ENCODE measurements at regions not wholly inside any gene's neighbourhood (a gene's known extent, or its start where the extent isn't known, plus 50 kb on each side); places are given as distances from the start of the nearest gene placed in this dataset.

DNA sequence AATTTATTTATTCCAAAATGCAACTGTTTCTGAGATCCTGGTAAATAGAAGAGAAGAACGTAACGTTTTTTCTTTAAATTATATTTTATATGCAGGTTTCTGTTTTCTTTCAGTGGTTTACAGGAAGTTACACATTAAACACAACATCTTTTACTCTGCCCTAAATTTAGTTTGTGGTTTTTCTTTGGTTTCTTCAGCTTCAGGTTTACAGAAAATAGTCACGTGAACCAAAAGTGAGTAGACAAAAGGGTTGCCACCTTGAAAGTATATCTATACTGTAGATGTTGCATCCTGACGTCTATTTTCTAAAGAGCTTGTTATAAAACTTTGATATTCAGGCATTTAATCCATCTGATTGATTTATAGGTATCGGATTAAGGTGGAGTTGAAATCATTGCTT is 1236.6 kb downstream of the MAT2B start:
- no peak for DNase-seq (ENCODE audit: low spot score)
- intact Hi-C loops (cut with DNase I) = no loop called here

DNA sequence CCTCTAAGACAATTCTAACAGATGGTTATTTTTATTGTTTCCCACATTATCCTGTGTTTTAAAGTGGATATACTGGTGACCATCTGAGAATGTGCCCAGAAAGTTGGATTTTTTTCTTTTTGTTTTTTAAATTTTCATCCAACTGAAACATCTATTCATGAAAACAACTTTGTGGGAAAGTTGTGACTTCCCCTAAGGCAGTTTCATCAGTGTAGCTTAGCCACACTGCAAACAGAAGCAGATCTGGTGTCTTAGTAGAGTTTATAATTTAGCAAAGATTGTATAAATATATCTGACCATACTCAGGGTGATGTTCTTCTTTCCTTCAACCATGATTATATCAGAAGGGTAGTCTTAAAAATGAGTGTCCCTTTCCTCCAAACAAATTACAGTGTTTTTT is 1241.3 kb downstream of the MAT2B start:
- intact Hi-C loops (cut with DNase I) = no loop called here
- DNase-seq (ENCODE audit: low spot score) = no peak

DNA sequence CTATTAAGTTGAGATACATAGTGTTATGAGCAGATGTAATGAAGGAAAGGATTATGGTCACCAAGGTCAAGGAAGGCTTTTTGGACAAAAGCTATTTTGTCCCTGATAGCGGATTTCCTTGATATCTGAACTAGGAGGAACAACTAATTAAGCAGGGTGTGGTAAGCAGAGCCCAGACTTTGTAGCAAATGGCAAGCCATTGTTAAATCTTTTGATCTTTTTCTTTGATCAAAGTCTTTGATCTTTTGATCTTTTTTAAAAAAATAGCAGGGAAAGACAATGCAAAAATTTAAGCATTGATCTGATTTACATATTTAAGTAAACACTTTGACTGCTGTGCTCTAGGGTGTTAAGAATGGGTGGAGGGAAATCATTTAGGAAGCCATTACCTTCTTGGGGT is 1242.0 kb downstream of the MAT2B start:
- intact Hi-C loops (cut with DNase I) = no loop called here

DNA sequence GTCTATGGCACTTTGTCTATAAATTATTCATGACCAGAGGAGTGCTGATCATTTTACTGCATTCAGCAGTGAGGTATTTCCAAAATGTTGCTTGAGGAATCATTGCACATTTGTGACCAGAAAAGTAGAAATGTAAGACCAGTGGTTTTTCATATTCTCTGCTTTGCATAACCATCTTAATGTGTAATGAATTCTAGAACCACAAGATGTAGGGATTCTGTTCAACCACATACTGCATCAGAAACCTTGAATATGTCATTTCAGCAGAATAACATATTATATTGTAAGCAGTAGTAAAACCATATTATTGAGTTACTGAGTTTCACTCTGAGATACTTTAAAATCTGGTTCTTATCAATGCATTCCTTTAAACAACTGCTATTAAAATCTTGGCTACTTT is 1243.4 kb downstream of the MAT2B start:
- DNase-seq (ENCODE audit: low spot score) = no peak
- intact Hi-C loops (cut with DNase I) = no loop called here

More for the DNA sequence above, 1242.0 kb downstream of the MAT2B start:
- no peak for DNase-seq (ENCODE audit: low spot score)

DNA sequence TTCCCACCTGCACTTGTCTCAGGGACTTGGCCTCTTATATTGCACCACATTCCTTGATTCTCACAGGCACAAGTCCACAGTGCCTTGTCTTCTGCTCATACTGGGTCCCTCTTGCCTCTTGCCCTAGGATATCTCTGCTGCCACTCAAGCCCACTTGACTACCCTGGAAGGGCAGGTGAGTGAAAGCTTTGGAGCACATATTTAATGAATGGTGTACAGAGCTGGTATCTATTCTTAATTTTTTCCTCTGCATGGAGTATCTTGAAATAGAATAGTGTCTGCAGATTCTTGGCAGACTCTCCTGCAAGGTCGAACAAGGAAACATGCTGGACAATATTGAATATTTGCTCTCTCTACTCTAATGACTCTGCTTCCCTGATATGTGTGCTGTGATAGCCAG is 1248.0 kb downstream of the MAT2B start:
- no peak for DNase-seq (ENCODE audit: low spot score)
- intact Hi-C loops (cut with DNase I) = no loop called here

DNA sequence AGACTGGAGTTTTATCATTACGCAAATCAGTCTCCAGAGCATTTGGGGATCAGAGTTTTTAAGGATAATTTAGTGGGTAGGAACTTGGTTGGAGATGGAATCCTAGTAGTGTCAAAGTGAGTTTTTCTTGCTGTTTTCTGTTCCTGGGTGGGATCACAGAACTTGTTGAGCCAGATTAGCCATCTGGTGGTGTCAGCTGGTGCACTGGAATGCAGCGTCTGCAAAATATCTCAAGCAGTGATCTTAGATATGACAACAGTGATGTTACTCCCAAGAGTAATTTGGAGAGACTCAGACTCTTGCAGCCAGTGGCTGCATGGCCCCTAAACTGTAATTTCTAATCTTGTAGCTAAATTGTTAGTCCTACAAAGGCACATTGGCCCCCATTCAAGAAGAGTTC is 1257.8 kb downstream of the MAT2B start:
- no peak for DNase-seq (ENCODE audit: low spot score)
- intact Hi-C loops (cut with DNase I) = no loop called here

DNA sequence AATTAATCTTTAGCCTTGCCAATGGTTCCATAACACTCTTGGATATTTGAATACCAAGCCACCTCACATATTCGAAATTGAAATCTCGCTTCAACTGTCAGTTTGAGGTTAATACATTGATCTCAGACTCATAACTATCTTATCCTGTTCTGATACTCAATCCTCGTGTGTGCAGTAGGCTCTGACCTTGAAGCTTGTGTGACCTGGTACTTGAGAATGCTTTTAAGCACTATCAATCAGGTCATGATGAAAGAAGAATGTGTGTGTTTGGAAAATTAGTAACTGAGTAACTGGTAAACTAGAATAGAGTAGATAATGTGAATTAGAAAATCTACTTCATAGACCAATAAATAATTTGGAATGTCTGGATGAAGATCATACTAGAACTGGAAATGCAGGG is 1266.7 kb downstream of the MAT2B start:
- DNase-seq (ENCODE audit: low spot score) = no peak
- intact Hi-C loops (cut with DNase I) = no loop called here

DNA sequence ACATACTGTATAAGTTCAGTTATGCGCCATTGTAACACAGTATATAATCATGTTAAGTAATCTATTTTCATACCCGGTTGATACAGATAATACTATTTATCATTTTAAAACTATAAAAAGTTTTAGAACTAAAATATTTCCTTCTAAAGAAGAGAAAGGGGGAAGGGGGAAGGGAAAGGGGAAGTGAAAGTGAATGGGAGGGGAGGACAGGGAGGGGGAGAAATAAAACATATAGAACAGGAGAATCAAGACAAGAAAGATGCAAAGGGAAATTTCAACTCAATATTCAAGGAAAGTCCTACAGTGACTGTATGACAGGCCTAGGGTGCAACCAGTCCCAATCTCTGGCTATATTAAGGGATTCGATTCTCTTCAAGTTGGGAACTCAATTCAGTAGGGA is 1278.8 kb downstream of the MAT2B start:
- DNase-seq (ENCODE audit: low spot score) = no peak
- intact Hi-C loops (cut with DNase I) = no loop called here

DNA sequence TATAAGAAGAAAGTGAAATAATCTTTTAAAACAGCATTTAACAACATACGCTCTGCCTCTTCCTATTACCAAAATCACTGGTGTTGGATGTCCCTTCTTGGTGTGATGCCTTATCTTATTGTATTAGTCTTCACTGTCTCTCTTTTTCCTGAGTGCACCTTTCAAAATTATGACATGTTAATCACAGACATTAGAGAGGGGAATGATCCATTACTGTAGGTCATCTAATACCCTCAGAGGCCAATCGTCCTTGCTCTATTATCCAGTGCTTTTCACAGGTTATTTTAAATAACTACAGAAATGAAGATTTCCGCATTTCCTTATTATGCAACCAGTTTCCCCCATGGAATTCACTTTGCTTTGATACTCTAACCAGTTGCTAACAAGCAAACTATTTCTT is 1292.7 kb downstream of the MAT2B start:
- intact Hi-C loops (cut with DNase I) = no loop called here
- no peak for DNase-seq (ENCODE audit: low spot score)

DNA sequence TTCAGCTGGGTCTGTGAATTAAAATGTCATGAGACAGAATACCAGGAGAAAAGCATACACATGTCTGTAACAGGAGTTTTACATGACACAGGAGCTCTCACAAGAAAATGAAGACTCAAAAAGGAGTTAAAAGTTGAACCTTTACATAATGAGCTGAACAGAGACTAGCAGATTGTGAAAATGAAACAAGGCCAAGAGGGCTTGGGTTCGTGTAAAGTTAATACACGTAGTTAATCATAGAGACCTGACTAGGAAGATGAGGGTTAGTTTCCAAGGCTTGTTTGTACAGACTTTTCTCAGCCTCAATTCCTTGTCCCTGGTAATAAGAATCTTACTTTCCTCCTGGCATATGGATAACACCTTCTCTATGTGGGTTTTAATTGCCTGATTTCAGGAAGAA is 1294.0 kb downstream of the MAT2B start:
- intact Hi-C loops (cut with DNase I) = no loop called here
- DNase-seq (ENCODE audit: low spot score) = no peak

DNA sequence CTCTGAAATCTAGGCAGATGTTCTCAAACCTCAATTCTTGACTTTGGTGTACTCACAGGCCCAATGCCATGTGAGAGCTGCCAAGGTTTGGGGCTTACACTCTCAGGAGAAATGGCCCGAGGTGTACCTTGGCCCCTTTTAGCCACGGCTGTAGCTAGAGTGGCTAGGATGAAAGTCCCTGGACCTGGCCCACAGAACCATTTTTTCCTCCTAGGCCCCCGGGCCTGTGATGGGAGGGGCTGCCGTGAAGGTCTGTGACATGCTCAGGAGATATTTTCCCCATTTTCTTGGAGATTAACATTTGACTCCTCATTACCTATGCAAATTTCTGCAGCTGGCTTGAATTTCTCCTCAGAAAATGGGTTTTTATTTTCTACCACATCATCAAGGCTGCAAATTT is 1296.5 kb downstream of the MAT2B start:
- intact Hi-C loops (cut with DNase I) = no loop called here
- DNase-seq (ENCODE audit: low spot score) = no peak

DNA sequence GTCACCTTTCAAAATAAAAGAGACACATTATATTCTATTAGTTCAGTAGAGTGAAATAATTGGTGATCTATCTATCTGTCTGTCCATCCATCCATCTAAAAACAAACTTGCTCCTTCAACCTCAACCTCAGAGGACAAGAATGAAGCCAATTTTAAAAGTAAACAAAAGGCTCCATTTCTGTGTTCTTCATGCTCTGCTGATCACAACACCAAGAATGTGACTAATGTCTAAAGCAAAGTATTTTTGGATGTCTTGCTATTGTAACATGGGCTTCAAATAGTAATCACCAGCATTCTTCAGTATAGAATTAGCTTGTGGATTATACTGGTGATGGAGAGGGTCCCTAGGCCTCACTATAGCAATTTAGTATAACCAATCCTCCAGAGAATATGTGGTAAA is 1304.4 kb downstream of the MAT2B start:
- DNase-seq (ENCODE audit: low spot score) = no peak
- intact Hi-C loops (cut with DNase I) = no loop called here

DNA sequence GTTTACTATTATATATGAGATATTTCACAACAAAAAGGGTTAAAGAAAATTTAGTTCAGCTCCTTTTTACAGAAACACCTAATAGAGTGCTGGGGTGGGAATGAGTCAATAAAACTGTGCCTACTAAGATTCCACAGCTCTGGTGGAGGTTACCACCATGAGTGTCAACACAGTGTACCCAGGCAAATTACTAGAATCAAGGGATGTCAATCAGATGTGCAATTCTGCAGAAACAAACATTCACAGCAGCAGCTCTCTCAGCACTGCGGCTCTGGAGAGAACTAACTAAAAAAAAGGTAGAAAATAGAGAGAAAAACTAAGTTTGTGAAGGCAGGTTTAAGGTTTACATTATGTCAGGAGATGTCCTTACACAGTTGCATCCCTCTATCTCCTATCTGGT is 1313.0 kb downstream of the MAT2B start:
- no peak for DNase-seq (ENCODE audit: low spot score)
- intact Hi-C loops (cut with DNase I) = no loop called here

DNA sequence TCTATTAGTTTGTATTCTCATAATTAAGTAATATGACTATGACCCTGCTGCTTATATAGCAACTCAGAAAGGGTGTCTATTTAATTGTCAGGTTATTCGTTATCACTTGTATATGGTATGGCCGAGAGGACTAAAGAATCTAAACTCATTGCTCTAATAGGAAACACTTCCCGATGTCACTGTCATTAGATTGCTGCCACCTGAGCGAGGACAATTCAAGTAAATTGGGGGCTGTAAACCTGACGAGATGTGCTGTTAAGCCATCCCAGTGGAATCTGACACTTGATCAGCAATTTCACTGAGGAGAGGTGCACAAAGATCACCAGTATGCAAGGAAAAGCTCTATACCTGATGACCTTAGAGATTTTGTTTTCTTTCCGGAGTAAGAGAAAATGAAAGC is 1319.3 kb downstream of the MAT2B start:
- intact Hi-C loops (cut with DNase I) = no loop called here
- no peak for DNase-seq (ENCODE audit: low spot score)

DNA sequence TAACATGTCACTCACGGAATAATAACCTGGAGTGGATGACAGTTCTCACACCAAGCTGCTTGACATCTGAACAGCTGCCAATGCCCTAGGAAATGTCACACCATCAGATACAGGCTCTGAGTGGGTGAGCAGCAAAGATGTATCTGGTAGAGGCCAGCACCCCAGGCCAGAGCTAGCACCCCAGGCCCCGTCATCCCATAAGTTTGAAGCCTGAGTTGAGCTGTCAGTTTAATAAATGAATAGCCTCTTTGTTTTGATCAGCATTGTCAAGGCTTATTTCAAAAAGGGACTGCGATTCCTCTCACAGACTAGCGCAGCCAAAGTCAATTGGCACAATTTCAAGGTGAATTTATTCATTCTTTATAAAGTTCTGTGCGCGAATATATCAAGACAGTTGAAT is 1327.1 kb downstream of the MAT2B start:
- intact Hi-C loops (cut with DNase I) = no loop called here
- no peak for DNase-seq (ENCODE audit: low spot score)

DNA sequence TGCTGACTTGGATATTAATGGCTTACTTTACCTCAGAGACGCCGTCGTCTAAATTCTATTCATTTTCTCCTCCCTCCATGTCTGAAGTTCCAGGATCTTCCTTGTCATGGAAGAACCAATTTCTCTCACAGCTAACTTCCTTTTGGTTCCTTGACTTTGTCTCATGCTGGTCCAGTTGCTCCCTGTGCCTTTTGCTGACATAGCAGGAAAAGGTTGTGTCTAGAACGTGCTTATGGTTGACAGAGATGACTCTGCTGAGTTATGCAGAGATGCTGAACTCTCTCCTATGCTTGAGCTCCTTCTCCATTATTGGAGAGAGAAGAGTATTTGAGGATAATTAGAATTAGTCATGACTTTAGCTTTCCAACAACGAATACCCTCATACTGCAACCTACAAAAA is 1338.9 kb downstream of the MAT2B start:
- intact Hi-C loops (cut with DNase I) = no loop called here
- DNase-seq (ENCODE audit: low spot score) = no peak

DNA sequence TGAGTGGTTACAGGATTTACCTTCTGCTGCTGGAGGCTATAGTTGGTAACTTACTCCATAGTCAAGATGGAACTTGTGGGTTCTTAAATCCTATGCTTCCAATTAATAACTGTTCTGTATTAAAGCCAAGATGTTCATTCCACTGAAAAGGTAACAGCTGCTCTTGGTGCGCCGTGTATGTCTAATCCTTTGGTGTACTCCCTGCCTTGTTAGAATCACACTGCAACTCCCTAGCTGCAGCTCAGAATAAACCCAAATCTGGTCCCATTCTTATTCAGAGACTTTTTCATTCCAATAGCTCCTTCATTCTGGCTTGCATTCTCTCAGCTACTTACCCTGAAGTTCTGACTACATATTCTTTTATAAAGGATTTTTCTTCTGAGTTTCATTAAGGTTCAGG is 1355.5 kb downstream of the MAT2B start:
- no peak for DNase-seq (ENCODE audit: low spot score)
- intact Hi-C loops (cut with DNase I) = no loop called here

DNA sequence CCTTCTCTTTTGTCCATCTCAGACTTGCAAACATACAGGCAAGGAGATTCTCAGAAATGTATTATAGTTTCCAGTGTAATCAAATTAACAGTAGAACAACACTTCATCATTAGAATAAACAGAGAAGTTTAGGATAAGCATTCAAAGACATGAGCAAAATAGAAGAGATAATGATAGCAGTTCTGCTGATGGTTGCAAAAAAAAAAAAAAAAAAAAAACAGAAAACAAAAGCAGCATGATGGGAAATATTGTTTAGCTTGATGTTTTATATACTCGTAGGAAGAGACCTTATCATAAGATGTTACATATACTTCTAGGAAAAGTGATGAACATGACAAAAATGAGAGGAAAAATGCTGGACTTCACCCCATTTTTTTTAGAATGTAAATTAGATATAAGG is 1356.2 kb downstream of the MAT2B start:
- intact Hi-C loops (cut with DNase I) = no loop called here
- DNase-seq (ENCODE audit: low spot score) = no peak

DNA sequence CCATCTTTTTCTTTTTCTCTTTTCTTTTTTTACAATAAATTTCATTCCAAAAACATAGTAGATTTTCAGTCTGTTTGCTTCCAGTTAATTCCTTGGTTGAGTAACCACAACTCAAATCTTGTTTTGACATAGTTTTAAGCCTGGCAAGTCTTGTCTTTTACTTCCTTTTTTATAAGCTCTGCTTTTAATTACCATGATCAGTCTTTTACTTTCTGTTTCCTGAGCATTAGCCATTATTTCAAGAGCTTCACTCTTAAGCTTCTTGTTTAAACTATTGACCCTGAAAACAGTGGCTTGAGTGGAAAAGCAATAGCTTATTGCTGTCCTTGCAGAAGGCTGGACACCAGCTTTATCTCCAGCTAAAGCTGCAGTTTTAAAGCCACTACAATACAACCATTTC is 1363.3 kb downstream of the MAT2B start:
- intact Hi-C loops (cut with DNase I) = no loop called here
- no peak for DNase-seq (ENCODE audit: low spot score)

DNA sequence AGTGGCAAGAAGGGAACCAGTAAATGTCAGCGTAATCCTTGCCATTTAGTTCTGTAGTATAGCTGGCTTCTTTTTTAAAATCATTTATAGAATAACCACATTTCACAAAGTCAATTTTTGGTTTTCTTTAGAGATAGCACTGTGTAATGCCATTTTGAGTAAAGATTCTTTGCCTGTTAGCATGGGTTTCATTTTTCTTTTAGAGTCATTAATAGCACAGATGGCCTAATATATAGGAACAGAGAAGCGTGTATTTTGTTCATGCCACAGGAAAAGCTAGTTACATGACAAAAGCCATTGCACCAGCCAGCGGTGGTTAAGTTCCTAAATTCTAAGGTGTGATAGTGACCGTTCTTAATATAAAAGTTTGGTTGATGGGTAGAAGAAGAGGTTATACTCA is 1363.9 kb downstream of the MAT2B start:
- DNase-seq (ENCODE audit: low spot score) = no peak
- intact Hi-C loops (cut with DNase I) = no loop called here

DNA sequence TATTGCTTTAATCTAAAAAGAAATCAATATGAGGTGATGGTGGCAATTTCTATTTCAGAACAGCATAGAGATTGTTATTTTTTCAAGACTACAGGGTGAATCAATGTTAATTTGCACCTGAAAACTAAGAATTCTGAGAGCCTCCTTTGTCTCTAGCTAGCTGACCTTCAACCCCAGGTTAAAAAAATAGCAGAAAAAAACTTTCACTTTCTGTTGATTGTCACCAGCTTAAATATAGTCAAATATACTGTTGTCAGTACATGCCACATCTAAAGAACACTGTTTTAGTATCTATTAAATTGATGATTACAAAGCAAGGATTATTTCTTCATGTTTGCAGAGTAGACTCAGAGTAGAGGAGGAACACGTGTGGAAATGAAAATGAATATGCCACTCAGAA is 1371.4 kb downstream of the MAT2B start:
- DNase-seq (ENCODE audit: low spot score) = no peak
- intact Hi-C loops (cut with DNase I) = no loop called here

DNA sequence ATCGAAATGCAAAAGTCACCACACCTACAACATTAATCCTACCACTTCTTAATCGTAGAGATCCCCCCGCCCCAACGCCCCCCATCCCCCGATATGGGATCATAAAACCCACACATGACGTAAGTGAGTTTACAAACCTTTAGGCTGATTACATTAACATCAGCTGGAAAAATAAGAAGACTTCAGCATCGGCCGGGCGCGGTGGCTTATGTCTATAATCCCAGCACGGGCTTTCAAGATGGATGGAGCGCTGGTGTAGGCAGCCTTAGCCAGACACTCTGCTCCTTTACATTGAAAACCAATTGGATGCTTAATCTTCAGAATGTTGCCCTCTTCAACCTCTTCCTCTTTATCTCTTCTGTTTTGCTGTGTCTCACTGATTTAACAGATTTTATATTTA is 1376.0 kb downstream of the MAT2B start:
- no peak for DNase-seq (ENCODE audit: low spot score)
- intact Hi-C loops (cut with DNase I) = no loop called here

DNA sequence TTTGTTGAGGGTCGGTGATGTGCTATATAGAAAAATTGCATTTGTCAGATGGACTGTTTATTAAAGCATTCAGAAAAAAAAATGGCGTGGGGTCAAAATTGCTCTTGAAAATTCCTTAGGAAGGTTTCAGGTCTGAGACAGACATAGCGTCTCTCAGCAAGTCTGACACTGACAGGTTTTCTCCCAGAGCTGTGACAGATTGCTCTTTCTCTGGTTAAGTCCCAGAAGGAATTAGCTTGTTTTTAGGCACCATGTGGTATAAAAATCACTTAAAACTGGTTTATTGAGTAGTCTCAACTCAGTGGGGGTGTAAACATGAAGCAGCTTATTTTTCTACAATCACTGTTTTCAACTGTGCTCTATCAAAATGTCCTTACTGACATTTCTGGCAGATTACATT is 1379.8 kb downstream of the MAT2B start:
- intact Hi-C loops (cut with DNase I) = no loop called here

More for the DNA sequence above, 1379.8 kb downstream of the MAT2B start:
- no peak for DNase-seq (ENCODE audit: low spot score)

All from cardiac septum (tissue), 1 donor.